Lung (tissue), 11 donors: ENCODE measurements at regions not wholly inside any gene's neighbourhood (a gene's known extent, or its start where the extent isn't known, plus 50 kb on each side); places are given as distances from the start of the nearest gene placed in this dataset.

Experiments
- ATAC-seq: fragments of 200-7000 bp; cut with Tn5 transposase; one replicate; pipeline ENCODE4 v1.9.1; 2020; ENCODE audit warnings: moderate number of reproducible peaks; ENCODE audit not compliant: insufficient read depth, low FRiP score
- DNase-seq, 3 donors: peaks; one replicate each; pipeline ENCODE4 v3.0.0-alpha.2; 2013 to 2017
- H3K27ac ChIP-seq, 2 donors: one replicate each; pipeline ENCODE4 v1.5.1; 2013; ENCODE audit warnings: mild to moderate bottlenecking in 2 of 2, moderate library complexity in 2 of 2, control low read depth in 1 of 2, inconsistent platforms in 1 of 2, low read depth in 1 of 2, low read length in 1 of 2
- H3K27me3 ChIP-seq, 3 donors: one replicate each; pipeline ENCODE4 v1.5.1; 2013; ENCODE audit warnings: low read length in 2 of 3; ENCODE audit not compliant: control insufficient read depth in 3 of 3, insufficient read depth in 3 of 3
- H3K36me3 ChIP-seq, 4 donors: one replicate each; pipeline ENCODE4 v1.5.1; 2013; ENCODE audit warnings: low read length in 4 of 4, mild to moderate bottlenecking in 1 of 4, moderate library complexity in 1 of 4; ENCODE audit not compliant: control insufficient read depth in 4 of 4, insufficient read depth in 4 of 4
- H3K4me1 ChIP-seq, 5 donors: one replicate each; pipeline ENCODE4 v1.5.1; 2013; ENCODE audit warnings: low read length in 5 of 5, mild to moderate bottlenecking in 2 of 5, moderate library complexity in 1 of 5; ENCODE audit not compliant: control insufficient read depth in 5 of 5, insufficient read depth in 5 of 5
- H3K4me3 ChIP-seq: one replicate; pipeline ENCODE4 v1.5.1; 2013; ENCODE audit warnings: mild to moderate bottlenecking, control low read depth, moderate library complexity
- H3K9ac ChIP-seq, 2 donors: one replicate each; pipeline ENCODE4 v1.5.1; 2013; ENCODE audit warnings: low read length in 2 of 2, control low read depth in 1 of 2; ENCODE audit not compliant: insufficient read depth in 1 of 2
- H3K9me3 ChIP-seq, 4 donors: one replicate each; pipeline ENCODE4 v1.5.1; 2013; ENCODE audit warnings: low read length in 3 of 4, mild to moderate bottlenecking in 1 of 4, moderate library complexity in 1 of 4; ENCODE audit not compliant: control insufficient read depth in 4 of 4, insufficient read depth in 3 of 4
- CTCF ChIP-seq: IDR thresholded peaks from 2 replicates; pipeline ENCODE4 v1.5.1; 2012; ENCODE audit warnings: mild to moderate bottlenecking; ENCODE audit errors: control extremely low read depth, extremely low read depth
- WGBS, 2 donors: extraction: QIAGEN DNeasy Blood & Tissue Kit; methylation state at CpG; one replicate each; pipeline ENCODE4 v1.1.7; 2013; 5-methylcytosine and 5-hydroxymethylcytosine counted together
- donor health status: control.
- donor health status: control.
- donor health status: Bipolar disorder and iron deficiency.
- donor health status: healthy.
- donor health status: DM: yes; HTN: yes; CAD: no.

GRCh38 chr5:165781738-165782137 lies 2276.3 kb downstream of the MAT2B start:
- Histone ChIP-seq H3K27me3 (no peaks in the 10 kb centered on the region), H3K4me1 (no peaks in the 10 kb centered on the region), H3K9ac (no peak overlapping the region), H3K27ac (no peak overlapping the region), H3K9me3 (peaks cover 0 to 3% (median 0%) of the 10 kb centered on the region in 4 donors), H3K36me3 (no peaks in the 10 kb centered on the region), H3K4me3 (no peak overlapping the region)
- no peak for TF ChIP-seq CTCF
- DNase-seq (peak in 1 of 3 donors; percentile 3), ATAC-seq (no peak)
- WGBS, 2 donors = 63 to 75% methylated on average over 4 of the region's 4 CpGs

- no peak for ATAC-seq
Observed at GRCh38 chr5:165783024-165783423, 2277.6 kb downstream of the MAT2B start.

GRCh38 chr5:165786073-165786472 lies 2280.7 kb downstream of the MAT2B start:
- WGBS, 2 donors = 60 to 61% methylated on average over 3 of the region's 3 CpGs
- H3K4me1 ChIP-seq = no peaks in the 10 kb centered on the region
- H3K9ac ChIP-seq = no peak overlapping the region
- no peak for TF ChIP-seq CTCF
- H3K27ac ChIP-seq = no peak overlapping the region
- no peak for ATAC-seq
- H3K9me3 ChIP-seq = peaks cover 0 to 3% (median 0%) of the 10 kb centered on the region in 4 donors
- no peak for DNase-seq
- H3K4me3 ChIP-seq = no peak overlapping the region
- H3K27me3 ChIP-seq = no peaks in the 10 kb centered on the region
- H3K36me3 ChIP-seq = no peaks in the 10 kb centered on the region

More at GRCh38 chr5:165783024-165783423, 2277.6 kb downstream of the MAT2B start:
- Histone ChIP-seq H3K27ac (no peak overlapping the region), H3K9ac (no peak overlapping the region), H3K27me3 (no peaks in the 10 kb centered on the region), H3K36me3 (no peaks in the 10 kb centered on the region), H3K4me1 (no peaks in the 10 kb centered on the region), H3K9me3 (peaks cover 0 to 3% (median 0%) of the 10 kb centered on the region in 4 donors), H3K4me3 (no peak overlapping the region)
- peak in 1 of 3 donors; percentile 28 for DNase-seq
- no peak for TF ChIP-seq CTCF
- 81 to 90% methylated on average over 4 of the region's 4 CpGs for WGBS, 2 donors

GRCh38 chr5:165795073-165795472 lies 2289.7 kb downstream of the MAT2B start:
- WGBS, 2 donors = 82 to 87% methylated on average over 1 of the region's 1 CpG
- H3K4me3 ChIP-seq = no peak overlapping the region
- ATAC-seq = no peak

More at GRCh38 chr5:165795073-165795472, 2289.7 kb downstream of the MAT2B start:
- Histone ChIP-seq H3K9ac (no peak overlapping the region), H3K4me1 (no peaks in the 10 kb centered on the region), H3K27me3 (no peaks in the 10 kb centered on the region), H3K9me3 (peaks cover 0 to 6% (median 3%) of the 10 kb centered on the region in 4 donors), H3K36me3 (no peaks in the 10 kb centered on the region), H3K27ac (no peak overlapping the region)
- no peak for TF ChIP-seq CTCF
- DNase-seq = no peak
